NCI-H460 (cell line): ENCODE measurements at regions not wholly inside any gene's neighbourhood (a gene's known extent, or its start where the extent isn't known, plus 50 kb on each side); places are given as distances from the start of the nearest gene placed in this dataset.

Source experiments
- DNase-seq: peaks from one replicate; pipeline ENCODE4 v3.0.0-alpha.2; 2016; ENCODE audit warnings: low read depth; ENCODE audit errors: extremely low read depth

DNA sequence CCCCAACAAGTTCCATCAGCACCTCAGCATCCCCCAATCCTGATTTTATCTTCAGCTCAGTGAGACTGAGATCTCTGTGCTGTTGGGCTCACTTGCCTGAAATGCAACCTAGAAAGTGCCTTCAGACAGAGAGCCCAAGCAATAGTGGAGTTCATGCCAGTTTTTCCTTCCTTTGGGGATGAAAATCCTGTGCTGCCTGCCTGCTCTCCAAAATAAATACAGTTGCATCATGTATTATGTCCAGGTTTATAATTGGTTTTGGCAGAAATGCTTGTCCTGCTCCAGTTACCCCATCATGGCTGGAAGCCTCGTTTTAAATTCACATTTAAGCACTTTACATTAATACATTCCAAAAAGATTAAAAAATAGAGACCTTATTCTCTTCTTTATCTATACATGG lies 1865.5 kb upstream of the TENM3 start:
- no peak for DNase-seq

DNA sequence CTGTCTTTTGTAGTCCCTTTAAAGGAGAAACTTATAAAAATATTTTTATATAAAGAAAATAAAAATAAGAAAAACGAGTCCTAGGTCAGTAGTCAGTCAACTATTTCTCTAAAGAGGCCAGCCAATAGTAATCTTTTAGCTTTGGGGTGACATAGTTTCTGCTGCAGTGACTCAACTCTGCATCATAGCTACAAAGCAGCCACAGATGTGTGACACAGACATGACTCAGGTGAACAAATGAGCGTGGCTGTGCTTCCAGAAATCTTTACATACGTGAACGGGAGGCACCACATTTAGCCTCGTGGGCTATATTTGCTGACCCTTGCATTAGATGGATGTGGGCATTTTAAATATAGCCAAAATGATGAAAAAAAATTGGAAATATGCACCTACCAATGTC lies 1862.5 kb upstream of the TENM3 start:
- DNase-seq, result peak; percentile 59

DNA sequence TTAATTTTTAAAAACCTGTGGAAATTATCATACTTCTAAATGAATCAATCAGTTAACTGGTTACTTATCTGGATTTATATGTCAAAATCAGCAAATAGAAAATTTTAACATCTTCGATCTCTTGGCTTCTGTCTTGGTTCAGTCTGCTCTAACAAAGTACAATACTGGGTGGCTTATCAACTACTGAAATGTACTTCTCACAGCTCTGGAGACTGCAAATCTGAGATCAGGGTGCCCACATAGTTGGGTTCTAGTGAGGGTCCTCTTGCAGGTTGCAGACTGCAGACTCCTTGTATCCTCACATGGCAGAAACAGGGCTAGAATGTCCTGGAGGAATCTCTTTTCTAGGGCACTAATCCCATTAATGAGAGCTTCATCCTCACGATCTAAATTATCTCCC lies 1851.6 kb upstream of the TENM3 start:
- no peak for DNase-seq

DNA sequence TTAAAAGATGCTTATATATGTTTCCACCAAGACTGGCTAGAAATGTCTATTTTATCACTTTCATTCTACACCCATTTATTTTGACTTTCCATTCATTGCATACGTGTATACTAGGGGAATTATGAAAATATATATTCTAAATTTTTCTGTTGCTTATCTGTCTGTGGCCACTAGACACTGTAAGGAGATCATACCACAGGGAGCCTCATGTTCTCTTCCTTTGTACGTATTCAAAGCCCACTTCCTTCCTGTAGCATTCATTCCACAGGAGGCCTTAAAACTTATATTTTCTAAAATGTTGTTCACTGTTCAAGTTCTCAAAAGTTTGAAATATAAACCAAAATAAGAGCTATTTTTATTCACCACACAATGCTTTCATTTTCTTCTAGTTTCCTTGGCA lies 1848.9 kb upstream of the TENM3 start:
- no peak for DNase-seq

DNA sequence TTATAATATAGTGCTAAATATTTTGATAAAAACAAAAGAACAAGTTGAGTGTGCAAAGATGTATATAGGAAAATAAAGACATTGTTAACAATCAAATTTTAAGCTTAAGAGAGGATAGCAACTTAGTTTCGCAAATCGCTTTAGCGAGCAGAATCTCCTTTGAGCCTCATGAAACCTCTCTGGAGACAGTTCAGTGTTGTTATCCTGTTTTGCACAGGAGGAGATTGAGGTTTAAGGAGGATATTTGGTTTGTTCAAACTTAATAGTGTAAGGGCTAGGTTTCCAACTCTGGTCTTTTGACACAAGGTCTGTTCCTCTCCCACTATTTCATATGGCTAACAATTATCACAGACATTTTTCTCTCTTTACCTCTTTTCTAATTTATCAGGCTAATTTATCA lies 1848.5 kb upstream of the TENM3 start:
- DNase-seq, result no peak

DNA sequence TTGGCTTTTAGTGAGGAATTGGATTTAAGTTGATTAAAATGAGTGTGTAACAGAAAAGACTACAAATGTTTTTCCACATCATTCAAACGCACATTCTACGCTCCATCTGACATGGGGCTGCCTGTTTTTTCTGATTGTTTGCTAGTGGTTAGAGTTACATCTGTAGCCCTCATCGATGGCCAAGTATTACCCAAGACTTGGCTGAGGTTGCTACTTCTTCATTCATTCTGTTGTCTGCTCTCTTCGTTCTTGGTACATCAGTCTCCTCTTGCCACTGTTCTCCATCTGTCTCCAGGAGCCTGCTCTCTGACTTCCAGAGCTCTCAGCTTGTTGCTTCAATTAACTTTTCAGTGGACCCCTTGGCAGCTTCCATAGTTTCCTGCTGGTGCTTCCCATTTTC lies 1844.6 kb upstream of the TENM3 start:
- DNase-seq, result no peak

DNA sequence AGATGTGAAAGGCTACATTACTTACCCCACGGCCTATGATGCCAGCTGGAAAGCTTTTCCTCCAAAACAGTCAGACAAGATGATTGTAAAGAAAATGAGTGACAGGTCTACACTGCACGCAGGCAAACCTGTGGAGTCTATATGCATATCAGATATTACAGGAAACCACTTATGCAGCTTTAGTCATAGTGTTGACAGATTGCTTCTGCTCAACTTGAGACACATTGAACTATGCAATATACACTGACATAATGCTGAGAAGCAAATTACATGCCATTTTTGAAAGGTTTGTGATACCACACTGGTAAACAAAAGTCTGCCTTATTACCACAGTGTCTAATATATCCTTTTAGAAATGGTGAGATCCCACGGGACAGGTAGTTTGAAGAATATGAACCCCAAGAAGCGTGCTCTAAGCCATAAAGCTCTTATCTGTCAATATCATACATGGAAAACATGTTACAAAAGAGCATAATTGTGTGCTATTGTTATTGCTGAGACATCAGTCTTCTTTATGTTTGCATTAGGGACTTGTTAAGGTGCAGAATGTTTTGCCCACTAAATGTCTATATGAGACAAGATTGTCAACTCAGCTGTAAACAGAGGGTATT lies 1835.8 kb upstream of the TENM3 start:
- no peak for DNase-seq

DNA sequence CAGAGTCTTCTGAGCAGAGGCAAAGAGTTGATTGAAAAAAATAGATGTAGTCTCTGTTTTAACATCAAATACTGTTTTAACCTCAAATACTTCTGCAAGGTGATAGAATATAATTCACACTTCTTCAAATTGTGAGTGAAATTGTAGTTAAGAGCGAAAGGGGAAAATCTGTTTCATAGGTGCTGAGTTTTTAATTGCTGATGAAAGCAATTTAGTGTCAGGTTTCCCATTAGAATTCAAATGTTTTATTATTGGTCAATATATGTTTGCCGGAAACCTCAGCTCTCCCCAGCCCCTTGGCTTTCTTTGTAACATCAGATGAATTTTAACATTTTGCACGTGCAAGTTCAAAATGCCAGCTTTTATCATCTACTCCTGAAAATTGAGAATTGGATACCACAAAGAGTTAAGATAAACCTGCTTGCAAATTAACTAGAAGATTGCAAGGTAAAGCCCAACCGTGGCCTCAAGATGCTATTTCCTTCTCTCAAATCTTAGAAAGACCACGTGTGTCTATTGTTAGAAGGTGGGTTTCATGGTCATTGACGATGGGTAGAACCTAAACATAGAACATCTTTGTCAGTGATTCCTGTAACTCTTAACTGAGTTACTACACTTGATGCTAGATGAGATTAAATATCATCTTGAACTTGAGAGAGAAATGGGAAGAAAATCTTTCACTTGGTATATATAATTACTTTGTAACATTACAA lies 1824.2 kb upstream of the TENM3 start:
- DNase-seq, result no peak

DNA sequence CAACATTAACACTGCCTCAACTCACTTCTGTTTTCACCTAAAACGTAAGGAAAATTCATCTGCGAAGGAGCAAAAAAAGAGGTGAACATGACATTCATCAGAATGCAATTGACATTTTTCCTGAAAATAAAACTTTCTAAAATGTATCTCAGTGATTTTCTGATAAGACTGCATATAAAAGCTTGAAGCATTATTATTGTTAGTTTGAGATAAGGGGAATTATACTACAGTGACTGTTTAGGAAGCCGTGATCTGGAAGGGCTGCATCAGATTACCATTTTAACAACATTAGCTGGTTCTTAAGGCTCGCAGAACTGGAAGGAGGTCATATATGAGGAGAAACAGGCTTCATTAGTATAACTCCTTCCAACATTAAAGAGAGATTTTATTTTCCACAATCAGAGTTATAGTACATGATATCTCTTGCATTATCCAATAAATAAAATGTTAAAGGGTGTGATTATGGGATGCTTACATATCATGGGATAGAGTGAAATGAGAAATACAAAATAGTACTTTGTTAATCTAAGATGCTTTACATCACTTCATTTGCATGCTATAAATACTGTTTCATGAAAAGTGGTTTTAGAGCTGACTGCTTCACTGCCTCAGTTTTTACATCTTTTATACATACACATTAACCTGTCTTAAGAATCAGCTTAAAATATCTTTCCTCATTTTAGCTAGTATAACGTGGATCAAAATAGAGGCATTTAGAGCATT lies 1820.1 kb upstream of the TENM3 start:
- DNase-seq, result no peak

DNA sequence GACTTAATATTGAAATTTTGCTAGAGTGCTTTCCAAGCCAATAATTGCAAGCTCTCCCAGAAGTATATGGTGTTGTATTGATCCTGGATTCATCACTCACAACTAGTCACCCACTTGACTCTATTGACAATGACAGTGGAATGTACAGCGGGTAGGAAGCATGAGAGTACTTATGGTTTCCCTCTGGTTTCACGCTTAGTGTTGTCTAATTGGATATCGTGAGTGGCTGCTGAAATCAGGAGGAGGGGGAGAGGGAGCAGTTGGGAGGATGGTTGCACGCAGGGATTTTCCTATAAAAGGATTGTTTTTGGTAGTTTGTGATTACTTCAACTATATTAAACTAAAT lies 1819.5 kb upstream of the TENM3 start:
- DNase-seq, result no peak

DNA sequence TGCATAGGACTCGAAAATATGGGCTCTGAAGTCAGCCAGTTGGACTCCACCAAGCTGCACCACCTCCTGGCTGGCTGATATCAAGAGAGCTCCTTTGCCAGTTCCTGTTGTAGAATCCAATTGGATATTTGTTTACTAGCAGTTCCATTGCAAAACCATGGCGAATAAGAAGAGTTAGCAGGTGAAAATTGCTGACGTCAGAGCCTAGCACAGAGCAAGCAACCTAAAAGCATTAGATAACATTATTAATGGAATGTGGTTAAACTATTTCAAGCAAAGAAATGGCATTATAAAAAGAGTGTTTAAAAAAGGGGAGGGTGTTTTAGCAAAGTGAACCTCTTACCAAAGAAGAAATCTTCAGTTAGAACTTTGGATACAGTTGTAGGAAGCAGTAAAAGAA lies 1816.3 kb upstream of the TENM3 start:
- DNase-seq, result no peak

DNA sequence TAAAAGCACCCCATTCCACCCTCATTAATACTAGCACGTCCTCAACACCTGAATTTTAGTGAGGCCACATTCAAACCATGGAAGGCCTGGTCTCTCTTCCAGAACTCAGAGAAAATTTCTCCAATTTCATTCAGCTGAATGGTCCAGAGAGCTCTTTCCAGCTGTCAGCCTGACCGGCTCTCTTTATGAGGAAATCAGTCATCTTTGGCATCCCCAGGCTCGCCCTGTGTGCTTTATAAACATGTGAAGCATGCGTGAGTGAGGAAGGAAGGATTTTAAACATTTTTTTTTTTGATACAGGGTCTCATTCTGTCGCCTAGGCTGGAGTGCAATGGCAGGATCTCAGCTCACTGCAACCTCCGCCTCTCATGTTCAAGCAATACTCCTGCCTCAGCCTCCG lies 1812.9 kb upstream of the TENM3 start:
- no peak for DNase-seq

DNA sequence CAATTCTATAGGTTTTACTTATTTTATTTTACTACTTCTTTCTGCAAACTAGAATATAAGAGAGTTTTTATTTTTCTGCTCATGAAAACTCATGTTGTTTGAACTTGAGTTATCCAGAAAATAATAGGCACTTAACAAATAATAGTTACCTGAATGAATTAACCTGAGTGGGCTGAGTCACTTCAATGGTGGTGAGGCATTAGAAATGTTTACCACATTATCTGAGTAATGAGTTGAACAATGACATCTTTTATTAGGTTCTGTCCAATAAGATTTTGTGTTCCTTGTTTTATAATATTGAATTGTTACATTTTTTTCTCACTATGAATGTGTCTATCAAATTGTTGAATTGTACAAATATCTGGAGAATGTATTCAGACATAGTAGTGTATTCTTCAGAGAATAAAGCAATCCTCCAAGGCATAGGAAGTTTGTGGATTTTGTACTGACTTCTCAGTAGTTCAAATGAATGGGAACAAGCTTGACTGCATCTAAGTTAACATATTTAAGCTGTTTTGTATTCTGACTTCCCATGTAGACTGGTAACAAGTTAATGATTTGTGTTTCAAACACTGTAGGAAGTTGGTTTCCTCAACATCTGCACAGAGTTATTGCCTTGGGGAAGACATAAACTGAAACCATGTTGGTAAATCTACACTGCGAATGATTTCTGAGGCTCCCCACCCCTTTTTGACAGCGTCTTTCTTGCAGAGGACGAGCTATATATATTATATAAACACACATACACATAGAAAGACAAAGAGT lies 1808.9 kb upstream of the TENM3 start:
- no peak for DNase-seq

DNA sequence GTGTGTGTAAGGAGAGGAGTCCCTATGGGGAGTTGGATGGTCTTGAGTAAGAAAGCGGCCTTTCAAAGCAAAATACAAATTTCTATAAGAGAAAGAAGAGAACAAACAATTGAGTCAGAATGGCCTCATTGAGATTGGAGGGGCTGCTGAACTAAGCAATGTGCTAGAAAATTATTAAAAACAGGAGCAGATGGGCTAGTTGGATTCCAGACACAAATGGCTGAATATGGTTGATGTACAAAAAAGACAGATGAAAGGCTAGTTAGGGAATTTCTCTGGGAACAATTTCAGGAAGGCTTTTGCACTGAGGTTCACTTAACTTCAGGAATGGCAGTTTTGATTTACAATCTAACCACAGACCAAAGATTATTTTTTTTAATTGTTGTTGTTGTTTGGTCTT lies 1806.8 kb upstream of the TENM3 start:
- DNase-seq, result no peak

DNA sequence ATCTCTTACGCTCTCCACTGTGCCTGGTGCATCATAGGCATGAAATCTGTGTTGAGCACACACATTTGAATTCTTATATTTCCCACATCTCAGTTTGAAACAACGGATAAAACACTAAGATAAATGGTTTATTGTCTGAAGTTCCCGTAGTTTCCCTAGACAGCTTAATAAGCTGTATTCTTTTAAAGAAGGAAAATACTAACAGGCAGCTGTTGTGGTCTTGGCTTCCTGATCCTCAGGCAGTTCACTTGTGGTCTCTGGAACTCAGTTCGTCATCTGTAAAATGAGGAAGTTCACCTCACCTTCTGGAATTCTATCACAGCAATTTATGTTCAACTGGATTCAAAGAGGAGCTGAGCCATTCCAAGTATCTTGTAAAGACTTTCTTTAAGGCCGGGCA lies 1805.6 kb upstream of the TENM3 start:
- no peak for DNase-seq

DNA sequence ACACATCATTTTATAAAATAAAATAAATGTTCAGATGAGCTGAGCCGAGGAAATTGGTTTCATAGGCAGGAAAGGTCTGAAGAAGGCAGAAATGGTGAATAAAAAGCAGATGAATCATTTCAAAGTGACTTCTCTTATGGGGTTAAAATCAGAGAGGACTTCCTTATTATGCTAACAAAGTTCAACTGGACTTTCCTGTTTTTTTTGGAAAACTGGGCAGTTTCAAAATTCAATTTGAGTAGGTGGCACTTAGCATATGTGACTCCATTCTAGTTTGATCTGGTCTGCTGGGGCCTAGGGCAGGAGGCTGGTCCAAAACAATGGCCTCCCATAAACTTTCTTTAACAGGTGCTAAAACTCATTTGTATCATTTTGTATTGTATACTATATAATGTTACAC lies 1794.9 kb upstream of the TENM3 start:
- no peak for DNase-seq

DNA sequence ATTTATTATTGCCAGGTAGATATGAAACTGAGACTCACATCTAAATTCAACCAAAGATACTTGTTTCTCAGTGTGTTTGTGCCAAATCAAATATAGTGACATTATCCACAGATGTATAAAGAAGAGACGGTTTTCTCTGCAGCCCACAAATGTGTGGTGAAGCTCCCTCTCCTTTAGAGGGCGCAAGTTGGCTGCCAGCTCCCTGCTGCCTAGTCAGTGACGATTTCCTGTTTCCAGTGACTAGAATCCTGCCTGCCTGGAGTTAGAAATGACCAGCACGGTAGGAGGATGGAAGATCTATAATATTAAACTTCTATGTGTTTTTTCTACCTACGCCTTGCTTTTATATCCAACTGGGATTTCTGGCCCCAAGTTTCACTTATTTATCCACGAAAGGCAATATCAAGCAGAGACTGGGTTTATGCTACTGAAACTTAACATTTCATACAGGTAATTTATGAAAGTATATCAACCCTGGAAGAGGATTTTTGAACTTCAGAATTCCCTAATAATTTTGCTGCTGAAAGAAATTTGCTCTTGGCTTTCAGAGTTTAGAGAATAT lies 1793.7 kb upstream of the TENM3 start:
- DNase-seq, result peak; percentile 69

DNA sequence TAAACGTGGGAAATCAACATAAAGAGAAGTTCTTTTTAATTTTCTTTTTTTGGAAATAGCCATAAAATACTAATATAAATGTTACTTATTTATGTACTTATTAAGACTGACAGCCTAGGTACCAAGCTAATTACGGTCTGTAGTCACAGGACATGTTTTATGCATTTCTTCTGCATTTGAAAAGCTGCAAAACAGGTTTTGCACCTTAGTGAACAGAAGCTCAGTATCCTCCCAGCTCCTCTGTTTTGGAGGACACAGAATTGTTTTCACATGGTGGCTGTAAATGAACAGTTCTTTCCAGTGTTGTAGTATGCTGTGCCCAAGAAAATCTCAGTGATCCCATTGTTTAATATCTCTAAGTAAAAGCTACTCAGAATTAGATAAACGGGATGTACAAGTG lies 1788.0 kb upstream of the TENM3 start:
- no peak for DNase-seq

DNA sequence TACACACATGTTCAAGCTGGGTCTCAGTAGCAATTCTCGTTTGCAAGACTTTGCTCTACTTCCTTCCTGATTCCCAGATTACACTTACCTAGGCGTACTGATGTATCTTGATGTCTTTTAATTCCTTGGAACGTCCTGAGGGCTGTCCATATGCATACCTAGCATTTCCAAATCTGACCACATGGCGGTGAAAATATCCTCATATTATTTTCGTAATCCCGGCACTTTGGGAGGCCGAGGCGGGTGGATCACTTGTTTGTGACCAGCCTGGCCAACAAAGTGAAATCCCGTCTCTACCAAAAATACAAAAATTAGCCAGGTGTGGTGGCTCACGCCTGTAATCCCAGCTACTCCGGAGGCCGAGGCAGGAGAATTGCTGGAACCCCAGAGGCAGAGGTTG lies 1786.3 kb upstream of the TENM3 start:
- peak; percentile 13 for DNase-seq

DNA sequence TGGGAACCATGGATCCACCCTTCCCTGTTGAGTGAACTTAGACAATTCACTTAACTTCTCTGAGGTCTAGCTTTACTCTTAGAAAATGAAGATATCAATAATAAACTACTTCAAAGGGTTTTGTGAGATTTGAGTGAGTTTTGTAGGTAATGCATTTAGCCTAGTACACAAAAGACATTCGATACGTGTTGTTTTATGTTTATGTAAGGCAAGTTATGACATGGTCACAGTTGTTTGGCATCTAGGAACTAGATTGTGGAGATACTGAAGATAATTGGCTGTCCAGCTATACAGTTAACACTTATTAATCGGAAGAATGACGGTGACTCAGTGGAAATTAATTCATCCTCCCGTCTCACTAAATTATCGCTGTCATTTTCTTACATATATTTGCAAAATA lies 1781.1 kb upstream of the TENM3 start:
- DNase-seq, result no peak

DNA sequence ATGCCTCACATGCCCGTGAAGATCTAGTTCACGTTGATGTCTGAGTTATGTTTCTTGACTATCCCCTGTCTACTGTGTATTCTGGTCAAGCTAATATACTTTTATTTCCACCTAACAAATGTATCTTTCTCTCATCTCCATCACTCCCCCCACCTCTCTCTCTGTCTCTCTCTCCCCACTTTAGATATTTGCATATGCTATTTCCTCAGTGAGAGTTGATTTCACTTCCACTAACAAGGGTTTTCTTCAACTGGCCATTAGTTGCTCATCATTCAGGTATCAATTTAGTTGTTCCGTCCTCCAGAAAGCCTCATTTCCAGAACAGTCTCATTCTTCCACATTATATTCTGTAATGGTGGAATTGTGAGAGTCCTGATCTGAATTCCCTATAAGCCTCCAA lies 1777.8 kb upstream of the TENM3 start:
- DNase-seq, result no peak
